Vagina (tissue), 2 donors: ENCODE measurements at regions not wholly inside any gene's neighbourhood (a gene's known extent, or its start where the extent isn't known, plus 50 kb on each side); places are given as distances from the start of the nearest gene placed in this dataset.

Experiments used
- DNase-seq, 2 donors: peaks; one replicate each; pipeline ENCODE4 v3.0.0-alpha.2; 2017; ENCODE audit errors: extremely low spot score in 2 of 2
- H3K27ac ChIP-seq: fragments of 200-600 bp; sonication (generic); one replicate; pipeline ENCODE4 v1.5.1; 2019
- H3K27me3 ChIP-seq: fragments of 200-600 bp; sonication (generic); one replicate; pipeline ENCODE4 v1.5.1; 2019
- H3K36me3 ChIP-seq, 2 donors: fragments of 200-600 bp; sonication (generic); one replicate each; pipeline ENCODE4 v1.5.1; 2017 to 2019
- H3K4me1 ChIP-seq: fragments of 200-600 bp; sonication (generic); one replicate; pipeline ENCODE4 v1.5.1; 2019
- H3K4me3 ChIP-seq, 2 donors: fragments of 200-600 bp; sonication (generic); 1 replicate in 1 of 2; 2 replicates in 1 of 2; pipeline ENCODE4 v1.5.1; 2016 to 2019
- H3K9me3 ChIP-seq: fragments of 200-600 bp; sonication (generic); one replicate; pipeline ENCODE4 v1.5.1; 2019
- CTCF ChIP-seq, 3 experiments: fragments of 450-650 bp in 2 of 3; fragments of 200-600 bp in 1 of 3; sonication (generic) in 1 of 3; IDR thresholded peaks; one replicate each; pipeline ENCODE4 v1.5.1; 2017 to 2019; ENCODE audit warnings: antibody characterized with exemption in 3 of 3, mild to moderate bottlenecking in 2 of 3, moderate library complexity in 2 of 3
- POLR2A ChIP-seq, 2 donors: fragments of 450-650 bp; IDR thresholded peaks; one replicate each; pipeline ENCODE4 v1.6.1; 2017; ENCODE audit warnings: antibody characterized with exemption in 2 of 2, mild to moderate bottlenecking in 2 of 2, moderate library complexity in 2 of 2
- POLR2AphosphoS5 ChIP-seq, 2 donors: sonication (generic); formaldehyde crosslinking; IDR thresholded peaks; one replicate each; pipeline ENCODE4 v1.9.0; 2017; ENCODE audit warnings: antibody characterized with exemption in 2 of 2, mild to moderate bottlenecking in 2 of 2, low read depth in 1 of 2; ENCODE audit not compliant: insufficient read depth in 1 of 2
- intact Hi-C: fragments of 100-400 bp; cut with DNase I; formaldehyde crosslinking; loops from one replicate; pipeline ENCODE4 v1.15.1; 2023

- no peak for DNase-seq
- H3K27me3 ChIP-seq, result no peaks in the 10 kb centered on the region
- intact Hi-C loops, result no loop called here
- no peaks in the 10 kb centered on the region for H3K9me3 ChIP-seq
- no peak overlapping the region for H3K4me3 ChIP-seq
- no peaks in the 10 kb centered on the region for H3K36me3 ChIP-seq
- H3K4me1 ChIP-seq, result no peaks in the 10 kb centered on the region
- TF ChIP-seq POLR2AphosphoS5 (IDR thresholded peaks at IDR 0.05; ENCODE audit: insufficient read depth in 1 of 2, low read depth in 1 of 2) (no peak), POLR2A (IDR thresholded peaks at IDR 0.05) (no peak), CTCF (IDR thresholded peaks at IDR 0.05) (no peak)
- no peak overlapping the region for H3K27ac ChIP-seq
These were observed 135.1 kb downstream of the SLC7A11 start for GRCh38 chr4:138107023-138107422.

DNA sequence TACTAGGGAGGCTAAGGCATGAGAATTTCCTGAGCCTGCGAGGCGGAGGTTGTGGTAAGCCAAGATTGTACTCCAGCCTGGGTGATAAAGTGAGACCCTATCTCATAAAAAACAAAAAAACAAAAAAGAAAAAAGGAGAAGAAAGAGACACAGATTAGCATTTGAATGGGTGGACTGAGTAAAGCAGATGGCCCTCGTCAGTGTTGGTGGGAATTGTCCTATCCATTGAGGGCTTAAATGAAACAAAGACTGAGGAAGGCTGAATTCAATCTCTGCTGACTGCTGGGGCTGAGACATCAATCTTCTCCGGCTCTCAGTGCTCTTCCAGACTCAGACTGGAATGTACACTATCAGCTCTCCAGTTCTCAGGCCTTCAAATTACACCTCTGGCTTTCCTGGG is 136.8 kb downstream of the SLC7A11 start:
- Histone ChIP-seq H3K27ac (no peak overlapping the region), H3K4me3 (no peak overlapping the region), H3K27me3 (no peaks in the 10 kb centered on the region), H3K36me3 (no peaks in the 10 kb centered on the region), H3K9me3 (no peaks in the 10 kb centered on the region), H3K4me1 (no peaks in the 10 kb centered on the region)
- intact Hi-C loops, result no loop called here
- no peak for DNase-seq
- no peak for TF ChIP-seq POLR2AphosphoS5 (IDR thresholded peaks at IDR 0.05; ENCODE audit: insufficient read depth in 1 of 2, low read depth in 1 of 2)

DNA sequence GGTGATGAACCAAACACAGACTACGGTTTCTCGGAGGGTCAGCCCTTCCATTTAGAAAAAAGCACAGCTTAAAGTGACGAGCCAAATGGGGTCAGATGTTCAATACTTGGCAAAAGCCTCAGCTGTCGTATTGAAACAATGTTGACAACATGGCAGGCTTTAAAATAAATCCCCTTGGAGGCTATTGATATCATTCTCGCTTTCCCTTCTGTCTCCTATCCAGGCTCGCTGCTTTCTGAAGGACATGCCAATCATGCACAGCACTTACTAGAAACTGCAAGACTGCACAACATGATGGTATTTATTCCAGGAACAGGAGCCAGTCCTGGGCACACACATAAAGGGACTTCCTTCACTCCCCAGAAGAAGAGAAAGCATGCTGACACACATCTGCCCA is 137.9 kb downstream of the SLC7A11 start:
- no peak for TF ChIP-seq POLR2A (IDR thresholded peaks at IDR 0.05)
- TF ChIP-seq CTCF (IDR thresholded peaks at IDR 0.05), result no peak
- no peak for TF ChIP-seq POLR2AphosphoS5 (IDR thresholded peaks at IDR 0.05; ENCODE audit: insufficient read depth in 1 of 2, low read depth in 1 of 2)
- H3K36me3 ChIP-seq, result no peaks in the 10 kb centered on the region
- DNase-seq, result no peak
- intact Hi-C loops, result no loop called here
- H3K4me1 ChIP-seq, result no peaks in the 10 kb centered on the region
- H3K27ac ChIP-seq, result no peak overlapping the region
- H3K9me3 ChIP-seq, result no peaks in the 10 kb centered on the region
- H3K4me3 ChIP-seq, result no peak overlapping the region
- no peaks in the 10 kb centered on the region for H3K27me3 ChIP-seq

DNA sequence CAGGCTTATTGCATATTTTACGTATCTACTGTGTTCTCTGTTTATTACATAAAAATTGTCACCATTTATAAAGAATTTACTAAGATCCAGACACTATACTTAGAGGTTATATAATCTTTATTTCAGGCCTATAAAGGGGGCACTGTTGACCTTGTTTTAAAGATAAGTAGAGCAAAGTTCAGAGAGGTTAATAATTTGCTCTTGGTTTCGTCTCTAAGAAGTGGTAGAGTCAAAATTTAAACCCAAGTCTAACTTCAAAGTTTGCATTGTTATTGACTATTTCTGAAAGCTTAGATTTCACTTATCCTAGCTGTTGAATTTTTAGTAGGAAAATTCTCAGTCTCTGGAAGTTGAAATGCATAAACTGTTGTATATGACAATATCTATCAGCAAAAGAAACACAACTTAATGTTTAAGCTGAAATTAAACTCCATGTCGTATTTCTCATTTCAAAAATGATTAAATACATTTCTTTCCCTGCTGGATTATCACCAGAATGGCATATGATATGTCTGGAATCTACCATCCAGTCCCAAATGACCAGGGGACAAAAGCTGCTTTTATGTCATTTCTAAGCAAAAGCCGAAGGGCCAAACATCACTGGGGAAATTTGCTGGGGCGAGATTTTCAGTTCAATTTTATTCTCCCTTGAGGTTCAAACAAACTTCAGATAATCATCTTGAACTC is 138.4 kb downstream of the SLC7A11 start:
- Histone ChIP-seq H3K27me3 (no peaks in the 10 kb centered on the region), H3K27ac (no peak overlapping the region), H3K36me3 (no peaks in the 10 kb centered on the region), H3K4me3 (no peak overlapping the region), H3K4me1 (no peaks in the 10 kb centered on the region), H3K9me3 (no peaks in the 10 kb centered on the region)
- TF ChIP-seq POLR2AphosphoS5 (IDR thresholded peaks at IDR 0.05; ENCODE audit: insufficient read depth in 1 of 2, low read depth in 1 of 2) (no peak), POLR2A (IDR thresholded peaks at IDR 0.05) (no peak), CTCF (IDR thresholded peaks at IDR 0.05) (no peak)
- DNase-seq, result no peak
- intact Hi-C loops, result no loop called here

- H3K9me3 ChIP-seq, result no peaks in the 10 kb centered on the region
- H3K36me3 ChIP-seq, result no peaks in the 10 kb centered on the region
- intact Hi-C loops, result no loop called here
- no peaks in the 10 kb centered on the region for H3K4me1 ChIP-seq
- H3K4me3 ChIP-seq, result no peak overlapping the region
- no peak for DNase-seq
- H3K27ac ChIP-seq, result no peak overlapping the region
- H3K27me3 ChIP-seq, result no peaks in the 10 kb centered on the region
- TF ChIP-seq CTCF (IDR thresholded peaks at IDR 0.05), result no peak
- no peak for TF ChIP-seq POLR2A (IDR thresholded peaks at IDR 0.05)
- TF ChIP-seq POLR2AphosphoS5 (IDR thresholded peaks at IDR 0.05; ENCODE audit: insufficient read depth in 1 of 2, low read depth in 1 of 2), result no peak
These were observed 142.8 kb downstream of the SLC7A11 start for GRCh38 chr4:138099385-138099784.
